ENCODE measurements at regions not wholly inside any gene's neighbourhood (a gene's known extent, or its start where the extent isn't known, plus 50 kb on each side); places are given as distances from the start of the nearest gene placed in this dataset.
"Not testable (repeated sequence)": the region's sequence is repeated elsewhere in the genome, so short reads cannot be mapped to it uniquely, and the experiment has no call there.

DNA sequence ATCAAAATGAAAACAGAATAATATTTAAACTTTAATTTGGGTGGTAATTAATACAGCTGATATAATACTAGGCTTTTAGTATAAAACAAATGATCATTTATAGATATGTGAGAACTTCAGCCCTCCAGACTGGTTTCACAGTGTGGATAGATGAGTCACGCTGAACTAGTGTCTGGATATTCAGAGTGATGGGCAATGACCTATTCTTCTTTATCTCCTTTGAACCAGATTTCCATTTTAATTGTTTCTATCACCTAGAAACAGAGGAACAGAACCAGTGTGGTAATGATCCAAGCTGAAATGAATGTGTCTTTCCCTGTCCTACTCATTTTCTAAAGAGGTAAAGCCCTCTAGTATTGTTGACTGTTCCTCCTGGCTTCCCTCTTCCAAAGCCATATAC, 155.2 kb upstream of the GK2 start:
- no peaks in the 10 kb centered on the region for H3K36me3 ChIP-seq
- intact Hi-C loops (cut with DNase I), result no loop called here
- no peaks in the 10 kb centered on the region for H3K9me3 ChIP-seq
- H3K4me3 ChIP-seq, result no peak overlapping the region
- TF ChIP-seq, protein P1, sequence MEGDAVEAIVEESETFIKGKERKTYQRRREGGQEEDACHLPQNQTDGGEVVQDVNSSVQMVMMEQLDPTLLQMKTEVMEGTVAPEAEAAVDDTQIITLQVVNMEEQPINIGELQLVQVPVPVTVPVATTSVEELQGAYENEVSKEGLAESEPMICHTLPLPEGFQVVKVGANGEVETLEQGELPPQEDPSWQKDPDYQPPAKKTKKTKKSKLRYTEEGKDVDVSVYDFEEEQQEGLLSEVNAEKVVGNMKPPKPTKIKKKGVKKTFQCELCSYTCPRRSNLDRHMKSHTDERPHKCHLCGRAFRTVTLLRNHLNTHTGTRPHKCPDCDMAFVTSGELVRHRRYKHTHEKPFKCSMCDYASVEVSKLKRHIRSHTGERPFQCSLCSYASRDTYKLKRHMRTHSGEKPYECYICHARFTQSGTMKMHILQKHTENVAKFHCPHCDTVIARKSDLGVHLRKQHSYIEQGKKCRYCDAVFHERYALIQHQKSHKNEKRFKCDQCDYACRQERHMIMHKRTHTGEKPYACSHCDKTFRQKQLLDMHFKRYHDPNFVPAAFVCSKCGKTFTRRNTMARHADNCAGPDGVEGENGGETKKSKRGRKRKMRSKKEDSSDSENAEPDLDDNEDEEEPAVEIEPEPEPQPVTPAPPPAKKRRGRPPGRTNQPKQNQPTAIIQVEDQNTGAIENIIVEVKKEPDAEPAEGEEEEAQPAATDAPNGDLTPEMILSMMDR (IDR thresholded peaks at IDR 0.05), result no peak
- TF ChIP-seq POLR2A (IDR thresholded peaks at IDR 0.05), result no peak
- no peak for TF ChIP-seq POLR2AphosphoS5 (IDR thresholded peaks at IDR 0.05)
- H3K27ac ChIP-seq, result no peak overlapping the region
- no peaks in the 10 kb centered on the region for H3K27me3 ChIP-seq (replicated peaks; ENCODE audit: insufficient read depth)
- H3K4me1 ChIP-seq (replicated peaks), result no peaks in the 10 kb centered on the region
- 92% methylated on average over 1 of the region's 1 CpG for WGBS
- DNase-seq (ENCODE audit: low spot score), result no peak

DNA sequence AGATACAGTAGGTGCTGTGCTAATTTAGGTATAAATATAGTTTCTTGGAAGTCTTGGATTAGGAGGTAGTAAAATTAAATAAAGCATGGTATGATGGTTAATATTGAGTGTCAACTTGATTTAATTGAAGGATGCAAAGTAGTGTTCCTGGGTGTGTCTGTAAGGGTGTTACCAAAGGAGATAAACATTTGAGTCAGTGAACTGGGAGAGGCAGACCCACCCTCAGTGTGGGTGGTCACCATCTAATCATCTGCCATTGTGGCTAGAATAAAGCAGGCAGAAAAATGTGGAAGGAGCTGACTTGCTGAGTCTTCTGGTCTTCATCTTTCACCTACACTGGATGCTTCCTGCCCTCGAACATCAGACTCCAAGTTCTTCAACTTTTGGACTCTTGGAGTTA, 153.7 kb upstream of the GK2 start:
- no peaks in the 10 kb centered on the region for H3K4me1 ChIP-seq (replicated peaks)
- H3K27ac ChIP-seq, result no peak overlapping the region
- no peaks in the 10 kb centered on the region for H3K9me3 ChIP-seq
- intact Hi-C loops (cut with DNase I), result no loop called here
- WGBS, result 95% methylated on average over 1 of the region's 1 CpG
- TF ChIP-seq POLR2A (IDR thresholded peaks at IDR 0.05) (no peak), POLR2AphosphoS5 (IDR thresholded peaks at IDR 0.05) (no peak)
- TF ChIP-seq, protein P1 (IDR thresholded peaks at IDR 0.05), result no peak
- no peaks in the 10 kb centered on the region for H3K27me3 ChIP-seq (replicated peaks; ENCODE audit: insufficient read depth)
- H3K4me3 ChIP-seq, result no peak overlapping the region
- DNase-seq (ENCODE audit: low spot score), result no peak
- H3K36me3 ChIP-seq, result no peaks in the 10 kb centered on the region

DNA sequence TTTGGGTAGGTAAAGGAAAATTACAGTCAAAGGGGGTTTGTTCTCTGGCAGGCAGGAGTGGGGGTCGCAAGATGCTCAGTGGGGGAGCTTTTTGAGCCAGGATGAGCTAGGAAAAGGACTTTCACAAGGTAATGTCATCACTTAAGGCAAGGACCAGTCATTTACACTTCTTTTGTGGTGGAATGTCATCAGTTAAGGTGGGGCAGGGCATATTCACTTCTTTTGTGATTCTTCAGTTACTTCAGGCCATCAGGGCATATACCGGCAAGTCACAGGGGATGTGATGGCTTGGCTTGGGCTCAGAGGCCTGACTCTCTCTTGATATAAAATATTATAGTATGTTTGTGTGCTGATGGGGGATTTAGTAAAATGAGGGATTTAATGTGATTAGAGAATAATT, 151.4 kb upstream of the GK2 start:
- WGBS, result 87% methylated on average over 2 of the region's 2 CpGs
- H3K4me1 ChIP-seq (replicated peaks); H3K9me3 ChIP-seq; intact Hi-C loops (cut with DNase I); H3K27ac ChIP-seq; H3K27me3 ChIP-seq (replicated peaks; ENCODE audit: insufficient read depth); DNase-seq (ENCODE audit: low spot score); H3K36me3 ChIP-seq; H3K4me3 ChIP-seq: not testable (repeated sequence)

DNA sequence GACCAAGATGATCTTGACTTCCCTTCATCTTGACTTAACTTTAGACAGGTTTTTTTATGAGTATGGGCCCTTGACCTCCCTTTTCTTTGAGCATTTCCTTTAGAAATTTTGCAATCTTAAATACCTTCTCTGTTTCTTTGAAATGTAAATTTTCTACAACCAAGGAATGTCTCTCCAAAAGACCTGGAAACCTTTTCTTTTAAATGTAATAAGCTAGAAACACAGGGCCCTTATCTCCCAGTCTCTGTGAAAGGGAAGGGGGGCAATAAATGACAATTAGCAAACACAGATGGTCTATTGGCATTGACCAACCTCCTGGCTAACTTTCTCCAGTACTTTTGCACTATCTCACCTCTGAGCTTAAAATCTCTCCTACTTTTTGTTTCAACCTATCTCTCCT, 144.3 kb upstream of the GK2 start:
- TF ChIP-seq POLR2AphosphoS5 (IDR thresholded peaks at IDR 0.05), result no peak
- TF ChIP-seq POLR2A (IDR thresholded peaks at IDR 0.05), result no peak
- TF ChIP-seq, protein P1 (IDR thresholded peaks at IDR 0.05), result no peak
- H3K9me3 ChIP-seq, result no peaks in the 10 kb centered on the region
- intact Hi-C loops (cut with DNase I), result no loop called here
- H3K4me3 ChIP-seq, result no peak overlapping the region
- no peaks in the 10 kb centered on the region for H3K36me3 ChIP-seq
- no peak overlapping the region for H3K27ac ChIP-seq
- no peaks in the 10 kb centered on the region for H3K4me1 ChIP-seq (replicated peaks)
- no peak for DNase-seq (ENCODE audit: low spot score)
- H3K27me3 ChIP-seq (replicated peaks; ENCODE audit: insufficient read depth), result no peaks in the 10 kb centered on the region

DNA sequence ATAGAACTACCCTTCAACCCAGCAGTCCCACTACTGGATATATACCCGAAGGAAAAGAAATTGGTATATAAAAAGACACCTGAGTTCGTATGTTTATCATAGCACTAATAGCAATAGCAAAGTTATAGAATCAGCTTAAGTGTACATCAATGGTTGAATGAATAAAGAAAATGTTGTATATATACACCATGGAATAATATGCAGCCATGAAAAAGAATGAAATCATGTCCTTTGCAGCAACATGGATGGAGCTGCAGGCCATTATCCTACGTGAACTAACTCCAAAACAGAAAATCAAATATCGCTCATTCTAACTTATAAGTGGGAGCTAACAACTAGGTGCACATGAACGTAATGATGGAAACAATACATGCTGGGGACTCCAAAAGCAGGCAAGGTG, 143.5 kb upstream of the GK2 start:
- Histone ChIP-seq H3K9me3 (no peaks in the 10 kb centered on the region), H3K27ac (no peak overlapping the region), H3K27me3 (replicated peaks; ENCODE audit: insufficient read depth) (no peaks in the 10 kb centered on the region), H3K36me3 (no peaks in the 10 kb centered on the region), H3K4me1 (replicated peaks) (no peaks in the 10 kb centered on the region), H3K4me3 (no peak overlapping the region)
- no peak for DNase-seq (ENCODE audit: low spot score)
- 58% methylated on average over 5 of the region's 5 CpGs for WGBS
- no peak for TF ChIP-seq POLR2AphosphoS5 (IDR thresholded peaks at IDR 0.05)
- TF ChIP-seq, protein P1 (IDR thresholded peaks at IDR 0.05), result no peak
- no peak for TF ChIP-seq POLR2A (IDR thresholded peaks at IDR 0.05)
- intact Hi-C loops (cut with DNase I), result no loop called here
